HG02623 (cell line): ENCODE measurements at regions not wholly inside any gene's neighbourhood (a gene's known extent, or its start where the extent isn't known, plus 50 kb on each side); places are given as distances from the start of the nearest gene placed in this dataset.
"Not testable (repeated sequence)": the region's sequence is repeated elsewhere in the genome, so short reads cannot be mapped to it uniquely, and the experiment has no call there.

ENCODE experiments used
- ATAC-seq: cut with Tn5 transposase; IDR thresholded peaks from one replicate; pipeline ENCODE4 v1.9.1; 2021; ENCODE audit warnings: moderate library complexity; ENCODE audit not compliant: unreplicated experiment

- no peak for ATAC-seq
Observed at GRCh38 chr5:124892185-124892848, 145.9 kb upstream of the ZNF608 start.

GRCh38 chr5:124894541-124894940, 148.1 kb upstream of the ZNF608 start:
- ATAC-seq, result no peak

GRCh38 chr5:124895236-124895635, 148.8 kb upstream of the ZNF608 start:
- ATAC-seq, result no peak

- no peak for ATAC-seq
Observed at GRCh38 chr5:124901081-124901480, 154.6 kb upstream of the ZNF608 start.

GRCh38 chr5:124902097-124902821, 155.8 kb upstream of the ZNF608 start:
- ATAC-seq, result peak; percentile 99

- no peak for ATAC-seq
Observed at GRCh38 chr5:124905256-124906130, 159.1 kb upstream of the ZNF608 start.

- ATAC-seq, result no peak
Observed at GRCh38 chr5:124906339-124907097, 160.1 kb upstream of the ZNF608 start.

GRCh38 chr5:124907098-124907644, 160.7 kb upstream of the ZNF608 start:
- ATAC-seq, result no peak

GRCh38 chr5:124908581-124909451, 162.4 kb upstream of the ZNF608 start:
- ATAC-seq, result peak; percentile 83

- no peak for ATAC-seq
Observed at GRCh38 chr5:124909734-124910133, 163.3 kb upstream of the ZNF608 start.

- peak; percentile 33 for ATAC-seq
Observed at GRCh38 chr5:124910354-124911016, 164.0 kb upstream of the ZNF608 start.

- ATAC-seq, result no peak
Observed at GRCh38 chr5:124912638-124913328, 166.3 kb upstream of the ZNF608 start.

- no peak for ATAC-seq
Observed at GRCh38 chr5:124913329-124913653, 166.9 kb upstream of the ZNF608 start.

- not testable (repeated sequence) for ATAC-seq
Observed at GRCh38 chr5:124916313-124916712, 169.9 kb upstream of the ZNF608 start.

GRCh38 chr5:124918618-124919017, 172.2 kb upstream of the ZNF608 start:
- no peak for ATAC-seq

- no peak for ATAC-seq
Observed at GRCh38 chr5:124919076-124919475, 172.6 kb upstream of the ZNF608 start.

GRCh38 chr5:124919747-124920525, 173.5 kb upstream of the ZNF608 start:
- no peak for ATAC-seq
